Upper lobe of right lung (tissue), 1 donor: ENCODE measurements at regions not wholly inside any gene's neighbourhood (a gene's known extent, or its start where the extent isn't known, plus 50 kb on each side); places are given as distances from the start of the nearest gene placed in this dataset.

Source experiments
- ATAC-seq: fragments of 200-7000 bp; cut with Tn5 transposase; one replicate; pipeline ENCODE4 v1.9.1; 2020; ENCODE audit warnings: mild to moderate bottlenecking, moderate library complexity
- DNase-seq: peaks from one replicate; pipeline ENCODE4 v3.0.0-alpha.2; 2020
- H3K27ac ChIP-seq: fragments of 200-600 bp; one replicate; pipeline ENCODE4 v1.8.0; 2022
- H3K27me3 ChIP-seq: fragments of 200-600 bp; one replicate; pipeline ENCODE4 v1.8.0; 2022; ENCODE audit warnings: mild to moderate bottlenecking
- H3K36me3 ChIP-seq: fragments of 200-600 bp; one replicate; pipeline ENCODE4 v1.8.0; 2022
- H3K4me1 ChIP-seq: fragments of 200-600 bp; one replicate; pipeline ENCODE4 v1.8.0; 2022
- H3K4me3 ChIP-seq: fragments of 200-600 bp; one replicate; pipeline ENCODE4 v1.8.0; 2022; ENCODE audit warnings: mild to moderate bottlenecking
- H3K9me3 ChIP-seq: fragments of 200-600 bp; one replicate; pipeline ENCODE4 v1.8.0; 2022
- intact Hi-C: fragments of 100-400 bp; cut with DNase I; formaldehyde crosslinking; loops from one replicate; pipeline ENCODE4 v1.11.0; 2022
- TF ChIP-seq, protein P1 (sequence below): fragments of 200-600 bp; IDR thresholded peaks from one replicate; pipeline ENCODE4 v1.8.0; 2022; ENCODE audit warnings: antibody characterized with exemption
- donor health status: DM: no; HTN: yes; CAD: no; lungs with severe emphysema.

DNA sequence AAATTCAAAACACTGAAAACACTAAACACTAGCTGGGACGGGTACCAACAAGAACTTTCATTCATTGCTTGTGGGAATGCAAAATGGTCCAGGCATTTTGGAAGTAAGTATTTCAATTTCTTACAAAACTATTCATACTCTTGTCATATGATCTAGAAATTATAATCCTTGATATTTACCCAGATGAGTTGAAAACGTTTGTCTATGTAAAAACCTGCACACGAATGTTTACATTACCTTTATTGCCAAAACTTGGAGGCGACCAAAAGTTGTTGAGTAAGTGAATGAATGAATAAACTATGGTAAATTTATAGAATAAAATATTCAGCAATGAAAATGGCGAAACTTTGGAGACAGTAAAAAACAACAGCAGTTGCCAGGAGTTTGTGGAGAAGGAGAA, 222.1 kb upstream of the EDIL3 start:
- H3K9me3 ChIP-seq, result no peaks in the 10 kb centered on the region
- intact Hi-C loops, result no loop called here
- TF ChIP-seq, protein P1, sequence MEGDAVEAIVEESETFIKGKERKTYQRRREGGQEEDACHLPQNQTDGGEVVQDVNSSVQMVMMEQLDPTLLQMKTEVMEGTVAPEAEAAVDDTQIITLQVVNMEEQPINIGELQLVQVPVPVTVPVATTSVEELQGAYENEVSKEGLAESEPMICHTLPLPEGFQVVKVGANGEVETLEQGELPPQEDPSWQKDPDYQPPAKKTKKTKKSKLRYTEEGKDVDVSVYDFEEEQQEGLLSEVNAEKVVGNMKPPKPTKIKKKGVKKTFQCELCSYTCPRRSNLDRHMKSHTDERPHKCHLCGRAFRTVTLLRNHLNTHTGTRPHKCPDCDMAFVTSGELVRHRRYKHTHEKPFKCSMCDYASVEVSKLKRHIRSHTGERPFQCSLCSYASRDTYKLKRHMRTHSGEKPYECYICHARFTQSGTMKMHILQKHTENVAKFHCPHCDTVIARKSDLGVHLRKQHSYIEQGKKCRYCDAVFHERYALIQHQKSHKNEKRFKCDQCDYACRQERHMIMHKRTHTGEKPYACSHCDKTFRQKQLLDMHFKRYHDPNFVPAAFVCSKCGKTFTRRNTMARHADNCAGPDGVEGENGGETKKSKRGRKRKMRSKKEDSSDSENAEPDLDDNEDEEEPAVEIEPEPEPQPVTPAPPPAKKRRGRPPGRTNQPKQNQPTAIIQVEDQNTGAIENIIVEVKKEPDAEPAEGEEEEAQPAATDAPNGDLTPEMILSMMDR, result no peak
- no peak for ATAC-seq
- H3K27me3 ChIP-seq, result no peaks in the 10 kb centered on the region
- H3K4me1 ChIP-seq, result no peaks in the 10 kb centered on the region
- no peak overlapping the region for H3K27ac ChIP-seq
- no peak overlapping the region for H3K4me3 ChIP-seq
- H3K36me3 ChIP-seq, result no peaks in the 10 kb centered on the region
- DNase-seq, result no peak

DNA sequence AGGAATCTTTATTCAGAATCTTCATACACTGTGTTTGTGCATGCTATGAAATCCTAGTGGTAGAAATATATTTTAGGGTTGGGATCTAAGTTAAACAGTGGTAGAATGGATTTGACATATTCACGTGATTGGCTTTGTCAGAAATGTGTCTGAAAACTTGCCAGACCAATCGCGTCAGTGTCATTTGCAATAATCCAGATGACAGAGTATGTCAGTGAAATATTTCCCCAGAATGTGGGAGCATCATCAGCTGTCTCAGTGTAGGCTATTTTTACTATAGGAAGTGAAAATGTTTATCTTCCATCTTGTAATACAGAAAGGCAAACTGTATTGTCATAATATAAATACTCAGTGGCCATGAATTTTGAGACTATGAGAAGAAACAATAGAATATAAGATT, 220.6 kb upstream of the EDIL3 start:
- no peaks in the 10 kb centered on the region for H3K27me3 ChIP-seq
- intact Hi-C loops, result no loop called here
- H3K4me1 ChIP-seq, result no peaks in the 10 kb centered on the region
- ATAC-seq (no peak), DNase-seq (no peak)
- H3K4me3 ChIP-seq, result no peak overlapping the region
- H3K36me3 ChIP-seq, result no peaks in the 10 kb centered on the region
- TF ChIP-seq, protein P1, result no peak
- H3K27ac ChIP-seq, result no peak overlapping the region
- no peaks in the 10 kb centered on the region for H3K9me3 ChIP-seq

DNA sequence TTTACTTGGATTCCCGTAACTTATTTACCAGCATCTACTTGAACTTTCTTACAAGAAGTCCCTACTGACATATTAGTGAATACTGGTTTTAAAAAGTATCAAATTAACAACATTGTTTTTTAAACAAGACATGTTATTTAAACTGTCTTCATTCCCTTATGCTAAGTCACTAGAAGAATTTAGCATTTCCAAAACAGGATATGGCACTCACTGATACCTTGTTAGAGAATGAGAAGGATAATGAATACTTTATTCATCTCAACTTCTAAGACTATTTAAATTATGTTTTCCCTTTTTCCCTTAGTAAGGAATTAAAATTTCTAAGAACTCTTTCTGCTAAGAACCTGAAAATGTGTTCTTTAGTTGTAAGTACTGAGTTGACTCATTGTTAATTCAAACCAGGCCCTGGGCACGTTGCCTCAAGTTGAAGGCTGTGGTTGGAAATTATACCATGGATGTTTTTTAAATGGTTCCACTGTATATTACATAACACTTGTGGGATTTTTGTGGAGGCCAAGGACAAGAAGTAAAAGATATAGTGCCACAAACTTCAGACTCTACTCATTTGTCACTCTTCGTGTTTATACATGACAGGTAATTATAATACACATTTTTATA, 219.0 kb upstream of the EDIL3 start:
- Histone ChIP-seq H3K4me1 (no peaks in the 10 kb centered on the region), H3K27ac (no peak overlapping the region), H3K9me3 (no peaks in the 10 kb centered on the region), H3K4me3 (no peak overlapping the region), H3K27me3 (no peaks in the 10 kb centered on the region), H3K36me3 (no peaks in the 10 kb centered on the region)
- TF ChIP-seq, protein P1, result no peak
- DNase-seq (no peak), ATAC-seq (no peak)
- intact Hi-C loops, result no loop called here

DNA sequence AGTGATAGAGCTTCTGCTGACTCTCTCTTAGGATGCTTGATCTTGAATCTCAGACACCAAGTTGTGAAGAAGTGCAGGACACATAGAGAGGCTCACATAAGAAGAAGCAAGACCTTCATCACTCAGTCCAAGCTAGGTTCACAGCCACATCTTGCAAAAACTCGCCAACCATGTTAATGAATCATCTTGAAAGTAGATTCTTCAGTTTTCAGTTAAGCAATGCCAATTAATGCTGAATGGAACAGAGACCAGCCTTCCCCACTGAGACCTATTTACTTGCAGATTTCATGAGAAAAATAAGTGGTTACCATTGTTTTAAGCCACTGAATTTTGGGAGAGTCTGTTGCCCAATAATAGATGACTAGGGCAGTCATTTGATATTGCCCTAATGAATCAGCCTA, 217.7 kb upstream of the EDIL3 start:
- no peak for ATAC-seq

DNA sequence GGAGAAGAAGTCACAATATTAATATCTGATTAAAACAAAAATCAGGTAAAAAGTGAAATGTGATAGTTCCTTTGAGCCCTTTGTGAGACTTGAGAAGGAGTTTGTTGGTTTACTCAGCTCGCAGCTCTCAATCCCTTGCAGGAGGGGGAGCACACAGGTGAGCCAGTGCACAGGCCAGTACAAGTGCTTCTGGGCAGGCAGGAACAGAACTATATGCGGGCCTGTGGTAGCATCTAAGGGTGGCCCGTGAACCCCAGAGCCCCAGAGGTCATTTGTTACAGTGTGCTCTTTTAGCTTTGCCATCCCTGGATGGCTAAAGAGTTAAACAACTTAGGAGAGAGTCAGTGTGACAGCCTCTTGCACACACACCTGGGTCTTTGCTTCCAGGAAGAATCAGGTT, 215.3 kb upstream of the EDIL3 start:
- peak; percentile 18 for DNase-seq
- no peak for ATAC-seq
- H3K36me3 ChIP-seq, result no peaks in the 10 kb centered on the region

More for the DNA sequence above, 217.7 kb upstream of the EDIL3 start:
- Histone ChIP-seq H3K4me1 (no peaks in the 10 kb centered on the region), H3K9me3 (no peaks in the 10 kb centered on the region), H3K27me3 (no peaks in the 10 kb centered on the region), H3K4me3 (no peak overlapping the region), H3K36me3 (no peaks in the 10 kb centered on the region), H3K27ac (no peak overlapping the region)
- intact Hi-C loops, result no loop called here
- TF ChIP-seq, protein P1, result no peak
- DNase-seq, result no peak

More for the DNA sequence above, 215.3 kb upstream of the EDIL3 start:
- no peaks in the 10 kb centered on the region for H3K4me1 ChIP-seq
- TF ChIP-seq, protein P1, result no peak
- H3K9me3 ChIP-seq, result no peaks in the 10 kb centered on the region
- H3K4me3 ChIP-seq, result no peak overlapping the region
- no peak overlapping the region for H3K27ac ChIP-seq
- intact Hi-C loops, result no loop called here
- no peaks in the 10 kb centered on the region for H3K27me3 ChIP-seq
